ENCODE measurements at regions not wholly inside any gene's neighbourhood (a gene's known extent, or its start where the extent isn't known, plus 50 kb on each side); places are given as distances from the start of the nearest gene placed in this dataset.

DNA sequence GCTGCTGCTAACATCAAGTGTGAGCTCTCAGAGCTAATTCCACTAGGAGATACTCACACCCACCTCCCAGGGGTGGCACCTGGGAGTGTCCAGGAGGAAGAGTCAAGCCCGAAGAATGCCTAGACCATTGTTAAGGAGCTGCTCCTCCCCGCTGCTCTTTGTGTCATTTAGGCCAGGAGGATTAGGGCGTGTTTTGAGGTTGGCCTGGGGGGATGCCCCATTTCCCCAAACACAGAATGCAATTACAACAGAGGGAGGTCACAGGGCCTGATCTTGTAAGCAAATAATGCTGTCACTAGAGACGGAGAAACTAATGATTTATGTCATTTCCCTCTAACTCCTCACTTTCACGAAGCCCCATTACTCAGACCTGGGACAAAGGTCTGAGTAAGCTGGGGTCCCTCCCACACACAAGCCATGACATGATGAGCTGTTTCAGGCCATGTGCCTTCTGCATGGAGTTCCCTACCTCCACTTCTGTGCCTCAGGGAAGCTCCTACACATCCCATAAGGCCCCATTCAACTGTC, 312.5 kb downstream of the ACTL7B start:
- H3K9me3 Mint-ChIP-seq = no peaks in the 10 kb centered on the region
- ChIA-PET CTCF (no interaction called here), POLR2A (no interaction called here)
- no peaks in the 10 kb centered on the region for H3K36me3 Mint-ChIP-seq (ENCODE audit: low read depth)
- no peak for DNase-seq
- no peaks in the 10 kb centered on the region for H3K4me1 Mint-ChIP-seq
- H3K27ac Mint-ChIP-seq = no peak overlapping the region
- no peak overlapping the region for H3K4me3 Mint-ChIP-seq
- no peaks in the 10 kb centered on the region for H3K27me3 Mint-ChIP-seq

DNA sequence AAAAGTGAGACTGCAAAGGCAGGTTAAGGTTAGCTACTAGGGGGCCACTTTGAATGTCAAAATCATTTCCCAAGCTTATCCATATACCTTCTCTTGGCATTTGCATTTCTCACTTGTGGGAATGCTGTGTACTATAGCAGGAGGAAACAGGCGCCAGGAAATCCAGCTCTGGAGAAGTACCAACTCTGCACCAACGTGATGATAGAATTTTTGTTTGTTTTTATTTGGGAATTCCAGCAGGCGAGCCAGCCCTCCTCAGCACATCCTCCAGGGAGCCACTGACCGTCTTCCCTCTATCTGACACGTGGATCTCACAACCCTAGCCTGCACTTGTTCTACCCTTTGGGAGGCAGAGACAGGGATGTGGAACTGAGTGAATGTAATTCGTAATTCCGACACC, 318.0 kb downstream of the ACTL7B start:
- no peak for DNase-seq
- Mint-ChIP-seq H3K9me3 (no peaks in the 10 kb centered on the region), H3K27me3 (no peaks in the 10 kb centered on the region), H3K36me3 (ENCODE audit: low read depth) (no peaks in the 10 kb centered on the region), H3K4me1 (no peaks in the 10 kb centered on the region), H3K4me3 (no peak overlapping the region), H3K27ac (no peak overlapping the region)
- CTCF ChIA-PET = no interaction called here
- POLR2A ChIA-PET = no interaction called here

DNA sequence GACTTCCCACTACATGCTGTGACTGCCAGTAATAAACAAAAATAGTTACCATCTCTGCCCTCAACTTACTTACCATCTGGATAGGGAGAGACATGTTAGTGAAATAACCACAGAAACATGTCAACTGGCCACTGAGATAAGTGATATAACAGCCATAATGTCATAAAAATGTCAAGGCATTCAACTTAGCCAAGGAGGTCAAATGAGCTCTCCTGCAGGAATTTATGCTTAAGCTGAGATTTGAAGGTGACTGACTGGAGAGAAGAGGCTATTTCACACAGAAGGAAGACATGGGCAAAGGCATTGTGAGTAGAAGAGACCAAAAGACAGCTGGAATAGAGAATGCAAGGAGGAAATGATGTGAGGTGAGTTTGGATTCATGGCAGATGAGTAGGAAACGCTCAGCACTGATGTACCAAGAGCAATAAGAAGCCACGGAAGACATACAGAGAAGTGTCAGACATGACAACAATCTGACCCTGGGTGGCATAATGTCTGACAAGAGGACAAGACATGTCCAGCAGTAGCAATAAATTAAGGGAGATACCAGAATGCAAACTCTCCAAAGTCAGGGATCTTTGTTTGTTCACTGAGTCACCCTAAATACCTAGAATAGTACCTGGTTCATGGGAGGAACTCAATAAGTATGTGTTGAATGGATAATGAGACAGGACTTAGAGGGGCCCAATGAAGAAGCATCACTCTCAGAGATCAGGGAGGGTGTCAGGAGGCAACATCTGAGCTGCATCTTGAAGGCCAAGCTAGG, 318.8 kb downstream of the ACTL7B start:
- no peak overlapping the region for H3K27ac Mint-ChIP-seq
- DNase-seq = no peak
- H3K27me3 Mint-ChIP-seq = no peaks in the 10 kb centered on the region
- CTCF ChIA-PET = no interaction called here
- no peaks in the 10 kb centered on the region for H3K4me1 Mint-ChIP-seq
- no peak overlapping the region for H3K4me3 Mint-ChIP-seq
- no peaks in the 10 kb centered on the region for H3K36me3 Mint-ChIP-seq (ENCODE audit: low read depth)
- POLR2A ChIA-PET = no interaction called here
- H3K9me3 Mint-ChIP-seq = no peaks in the 10 kb centered on the region

GRCh38 chr9:108535526-108535925, 320.3 kb downstream of the ACTL7B start:
- Mint-ChIP-seq H3K27me3 (no peaks in the 10 kb centered on the region), H3K36me3 (ENCODE audit: low read depth) (no peaks in the 10 kb centered on the region), H3K4me3 (no peak overlapping the region), H3K9me3 (no peaks in the 10 kb centered on the region), H3K27ac (no peak overlapping the region), H3K4me1 (no peaks in the 10 kb centered on the region)
- ChIA-PET CTCF (interaction anchor here (0.5 kb wide), 1 partner anchor 229 kb away, joined by 3 read pairs; no protein-coding TSS in a partner anchor), POLR2A (no interaction called here)
- no peak for DNase-seq

DNA sequence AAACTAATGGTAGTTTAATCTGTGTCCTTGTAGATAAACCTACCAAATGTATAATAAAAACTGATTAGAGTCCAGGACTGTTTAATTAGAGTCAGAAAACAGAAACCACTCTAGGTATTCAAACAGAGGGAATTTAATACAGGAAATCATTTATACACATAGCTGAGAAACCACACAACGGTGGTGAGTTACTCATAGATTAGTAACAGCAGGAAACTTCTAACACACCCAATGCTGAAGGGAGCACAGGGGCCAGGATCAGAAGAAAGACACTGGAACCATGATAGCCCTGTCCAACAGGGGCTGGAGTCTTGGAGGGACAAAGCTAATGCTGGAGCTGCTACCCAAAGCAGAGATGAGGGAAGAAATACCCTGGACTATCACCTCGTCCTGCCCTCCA, 321.0 kb downstream of the ACTL7B start:
- DNase-seq = no peak
- H3K9me3 Mint-ChIP-seq = no peaks in the 10 kb centered on the region
- no peaks in the 10 kb centered on the region for H3K4me1 Mint-ChIP-seq
- H3K36me3 Mint-ChIP-seq (ENCODE audit: low read depth) = no peaks in the 10 kb centered on the region
- H3K27me3 Mint-ChIP-seq = no peaks in the 10 kb centered on the region
- CTCF ChIA-PET = interaction anchor here (0.5 kb wide), 1 partner anchor 230 kb away, joined by 3 read pairs; no protein-coding TSS in a partner anchor
- no peak overlapping the region for H3K4me3 Mint-ChIP-seq
- no peak overlapping the region for H3K27ac Mint-ChIP-seq
- POLR2A ChIA-PET = no interaction called here

DNA sequence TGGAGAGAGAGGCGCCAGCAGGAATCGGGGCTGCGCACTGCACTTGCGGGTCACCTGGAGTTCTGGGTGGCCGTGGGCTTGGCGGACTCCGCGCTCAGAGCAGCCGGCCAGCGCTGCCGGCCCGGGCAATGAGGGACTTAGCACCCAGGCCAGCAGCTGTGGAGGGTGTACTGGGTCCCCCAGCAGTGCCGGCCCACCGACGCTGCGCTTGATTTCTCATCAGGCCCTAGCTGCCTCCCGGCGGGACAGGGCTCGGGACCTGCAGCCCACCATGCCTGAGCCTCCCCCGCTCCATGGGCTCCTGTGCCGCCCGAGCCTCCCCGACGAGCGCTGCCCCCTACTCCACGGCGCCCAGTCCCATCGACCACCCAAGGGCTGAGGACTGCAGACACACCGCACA, 325.6 kb downstream of the ACTL7B start:
- no peak overlapping the region for H3K4me3 Mint-ChIP-seq
- H3K36me3 Mint-ChIP-seq (ENCODE audit: low read depth) = no peaks in the 10 kb centered on the region
- POLR2A ChIA-PET = no interaction called here
- DNase-seq = no peak
- CTCF ChIA-PET = no interaction called here
- no peak overlapping the region for H3K27ac Mint-ChIP-seq
- H3K9me3 Mint-ChIP-seq = peaks cover 5% of the 10 kb centered on the region
- no peaks in the 10 kb centered on the region for H3K27me3 Mint-ChIP-seq
- H3K4me1 Mint-ChIP-seq = no peaks in the 10 kb centered on the region

- CTCF ChIA-PET = no interaction called here
- POLR2A ChIA-PET = no interaction called here
- no peak for DNase-seq
Observed at GRCh38 chr9:108528231-108528630, 327.6 kb downstream of the ACTL7B start.

DNA sequence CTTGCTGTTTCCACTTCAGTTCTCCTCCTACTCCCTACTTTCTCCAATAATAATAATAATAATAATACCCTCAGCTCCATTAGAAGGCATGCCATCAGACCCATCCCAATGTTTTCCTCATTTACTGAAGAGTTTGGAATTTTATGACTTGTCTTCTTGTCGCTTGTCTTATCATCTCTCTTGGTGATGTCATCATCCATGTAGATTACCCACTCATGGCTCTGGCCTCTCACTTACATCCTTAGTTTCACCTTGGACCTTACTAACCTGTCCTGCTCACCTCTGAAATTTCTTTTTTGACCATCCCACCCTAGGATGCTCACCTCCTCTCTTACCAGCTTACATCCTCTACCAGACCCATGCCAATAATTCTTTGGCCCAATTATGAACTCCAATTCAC, 329.3 kb downstream of the ACTL7B start:
- POLR2A ChIA-PET = no interaction called here
- CTCF ChIA-PET = no interaction called here
- DNase-seq = no peak
- Mint-ChIP-seq H3K27ac (no peak overlapping the region), H3K27me3 (no peaks in the 10 kb centered on the region), H3K36me3 (ENCODE audit: low read depth) (no peaks in the 10 kb centered on the region), H3K4me1 (no peaks in the 10 kb centered on the region), H3K4me3 (no peak overlapping the region), H3K9me3 (peaks cover 9% of the 10 kb centered on the region)

More at GRCh38 chr9:108528231-108528630, 327.6 kb downstream of the ACTL7B start:
- H3K36me3 Mint-ChIP-seq (ENCODE audit: low read depth) = no peaks in the 10 kb centered on the region
- H3K9me3 Mint-ChIP-seq = peaks cover 5% of the 10 kb centered on the region
- H3K27ac Mint-ChIP-seq = no peak overlapping the region
- H3K4me1 Mint-ChIP-seq = no peaks in the 10 kb centered on the region
- H3K4me3 Mint-ChIP-seq = no peak overlapping the region
- H3K27me3 Mint-ChIP-seq = no peaks in the 10 kb centered on the region

GRCh38 chr9:108525186-108525585, 330.6 kb downstream of the ACTL7B start:
- H3K4me1 Mint-ChIP-seq = no peaks in the 10 kb centered on the region
- H3K4me3 Mint-ChIP-seq = no peak overlapping the region
- H3K36me3 Mint-ChIP-seq (ENCODE audit: low read depth) = no peaks in the 10 kb centered on the region
- H3K27ac Mint-ChIP-seq = no peak overlapping the region
- peaks cover 9% of the 10 kb centered on the region for H3K9me3 Mint-ChIP-seq
- ChIA-PET CTCF (no interaction called here), POLR2A (no interaction called here)
- DNase-seq = no peak
- no peaks in the 10 kb centered on the region for H3K27me3 Mint-ChIP-seq

DNA sequence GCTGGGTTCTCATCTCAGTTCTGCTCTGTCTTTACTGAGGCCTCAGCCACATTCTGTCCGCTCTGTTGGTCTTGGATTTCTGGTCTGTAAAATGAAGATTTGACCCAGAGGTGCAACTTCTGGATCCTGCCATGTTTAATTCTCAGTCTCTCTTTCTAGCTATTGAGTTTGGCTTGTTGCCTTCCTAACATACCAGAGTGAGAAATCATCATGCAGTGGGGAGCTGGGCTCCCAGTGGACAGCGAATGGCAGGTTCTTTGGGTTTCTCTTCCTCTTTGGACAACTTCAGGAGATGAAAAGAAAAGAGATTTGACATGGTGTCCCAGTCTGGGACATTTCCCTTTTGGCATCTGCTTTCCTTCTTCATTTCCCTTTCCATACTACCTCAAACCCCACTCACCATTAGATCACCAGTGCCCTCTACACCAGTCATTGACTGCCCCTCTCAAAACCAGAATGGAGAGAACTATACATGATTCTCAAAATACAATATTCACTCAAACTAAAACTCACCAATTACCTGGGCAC, 334.7 kb downstream of the ACTL7B start:
- H3K36me3 Mint-ChIP-seq (ENCODE audit: low read depth) = no peaks in the 10 kb centered on the region
- peaks cover 4% of the 10 kb centered on the region for H3K9me3 Mint-ChIP-seq
- POLR2A ChIA-PET = no interaction called here
- no peak overlapping the region for H3K27ac Mint-ChIP-seq
- no peak overlapping the region for H3K4me3 Mint-ChIP-seq
- no peaks in the 10 kb centered on the region for H3K27me3 Mint-ChIP-seq
- no peak for DNase-seq
- H3K4me1 Mint-ChIP-seq = no peaks in the 10 kb centered on the region
- CTCF ChIA-PET = no interaction called here

GRCh38 chr9:108519437-108519836, 336.3 kb downstream of the ACTL7B start:
- H3K36me3 Mint-ChIP-seq (ENCODE audit: low read depth) = no peaks in the 10 kb centered on the region
- no peak overlapping the region for H3K4me3 Mint-ChIP-seq
- POLR2A ChIA-PET = no interaction called here
- no peaks in the 10 kb centered on the region for H3K27me3 Mint-ChIP-seq
- CTCF ChIA-PET = no interaction called here
- no peak overlapping the region for H3K27ac Mint-ChIP-seq
- H3K4me1 Mint-ChIP-seq = no peaks in the 10 kb centered on the region
- peaks cover 4% of the 10 kb centered on the region for H3K9me3 Mint-ChIP-seq
- no peak for DNase-seq

GRCh38 chr9:108517651-108518365, 338.0 kb downstream of the ACTL7B start:
- Mint-ChIP-seq H3K27ac (no peak overlapping the region), H3K36me3 (ENCODE audit: low read depth) (no peaks in the 10 kb centered on the region), H3K27me3 (no peaks in the 10 kb centered on the region), H3K4me1 (no peaks in the 10 kb centered on the region), H3K4me3 (no peak overlapping the region), H3K9me3 (peaks cover 4% of the 10 kb centered on the region)
- POLR2A ChIA-PET = no interaction called here
- CTCF ChIA-PET = no interaction called here
- no peak for DNase-seq

- H3K27ac Mint-ChIP-seq = no peak overlapping the region
- no peaks in the 10 kb centered on the region for H3K9me3 Mint-ChIP-seq
- ChIA-PET POLR2A (no interaction called here), CTCF (no interaction called here)
- H3K4me1 Mint-ChIP-seq = no peaks in the 10 kb centered on the region
- H3K27me3 Mint-ChIP-seq = no peaks in the 10 kb centered on the region
- no peak overlapping the region for H3K4me3 Mint-ChIP-seq
- no peak for DNase-seq
- H3K36me3 Mint-ChIP-seq (ENCODE audit: low read depth) = no peaks in the 10 kb centered on the region
Observed at GRCh38 chr9:108516391-108516790, 339.4 kb downstream of the ACTL7B start.

DNA sequence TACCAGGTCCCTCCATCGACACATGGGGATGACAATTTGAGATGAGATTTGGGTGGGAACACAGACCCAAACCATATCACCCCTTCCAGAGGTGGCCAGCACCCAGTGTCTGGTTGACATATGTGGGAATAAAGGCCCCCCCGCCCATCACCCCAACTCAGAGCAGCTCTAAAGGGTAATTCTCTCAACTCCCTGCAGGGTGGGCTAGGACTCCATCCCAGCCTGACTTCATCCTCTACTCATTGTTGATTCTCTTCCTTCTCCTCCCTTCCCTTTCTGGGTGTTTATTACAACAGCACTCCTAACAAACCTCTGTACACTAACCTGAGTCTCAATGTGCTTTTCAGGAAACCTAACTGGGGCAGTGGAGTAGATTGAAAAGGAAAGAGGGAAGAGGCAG, 339.9 kb downstream of the ACTL7B start:
- Mint-ChIP-seq H3K27me3 (no peaks in the 10 kb centered on the region), H3K4me3 (no peak overlapping the region), H3K27ac (no peak overlapping the region), H3K36me3 (ENCODE audit: low read depth) (no peaks in the 10 kb centered on the region), H3K9me3 (no peaks in the 10 kb centered on the region), H3K4me1 (no peaks in the 10 kb centered on the region)
- POLR2A ChIA-PET = no interaction called here
- CTCF ChIA-PET = no interaction called here
- DNase-seq = no peak
